Occipital lobe (tissue), 1 donor: ENCODE measurements at regions not wholly inside any gene's neighbourhood (a gene's known extent, or its start where the extent isn't known, plus 50 kb on each side); places are given as distances from the start of the nearest gene placed in this dataset.
A peak's percentile ranks its signal among the peaks of the same experiment; 100 is the strongest.

Experiments
- DNase-seq: peaks from one replicate; lab custom pipeline; 2025; lab: John Stamatoyannopoulos, UW

- DNase-seq, result no peak
Measured at GRCh38 chr2:64769392-64770044, 115.8 kb upstream of the SERTAD2 start.

- DNase-seq, result no peak
Measured at GRCh38 chr2:64770137-64770780, 116.5 kb upstream of the SERTAD2 start.

- peak; percentile 27 for DNase-seq
Measured at GRCh38 chr2:64770781-64771334, 117.1 kb upstream of the SERTAD2 start.

GRCh38 chr2:64771737-64772136 is 118.0 kb upstream of the SERTAD2 start:
- no peak for DNase-seq

- DNase-seq, result no peak
Measured at GRCh38 chr2:64773461-64774118, 119.9 kb upstream of the SERTAD2 start.

- no peak for DNase-seq
Measured at GRCh38 chr2:64777841-64778240, 124.1 kb upstream of the SERTAD2 start.

GRCh38 chr2:64779117-64779690 is 125.5 kb upstream of the SERTAD2 start:
- no peak for DNase-seq

- no peak for DNase-seq
Measured at GRCh38 chr2:64780041-64780440, 126.3 kb upstream of the SERTAD2 start.

GRCh38 chr2:64781711-64782390 is 128.1 kb upstream of the SERTAD2 start:
- DNase-seq, result no peak

GRCh38 chr2:64784168-64785061 is 130.7 kb upstream of the SERTAD2 start:
- DNase-seq, result no peak

GRCh38 chr2:64785245-64785644 is 131.5 kb upstream of the SERTAD2 start:
- no peak for DNase-seq

- DNase-seq, result no peak
Measured at GRCh38 chr2:64786343-64787018, 132.8 kb upstream of the SERTAD2 start.

GRCh38 chr2:64787019-64787365 is 133.3 kb upstream of the SERTAD2 start:
- DNase-seq, result no peak

- no peak for DNase-seq
Measured at GRCh38 chr2:64787698-64788097, 134.0 kb upstream of the SERTAD2 start.

- DNase-seq, result no peak
Measured at GRCh38 chr2:64789466-64790320, 136.0 kb upstream of the SERTAD2 start.

- DNase-seq, result no peak
Measured at GRCh38 chr2:64792300-64792699, 138.6 kb upstream of the SERTAD2 start.

- DNase-seq, result no peak
Measured at GRCh38 chr2:64792995-64793639, 139.4 kb upstream of the SERTAD2 start.

GRCh38 chr2:64793701-64794100 is 140.0 kb upstream of the SERTAD2 start:
- no peak for DNase-seq
